A673 (cell line): ENCODE measurements at regions not wholly inside any gene's neighbourhood (a gene's known extent, or its start where the extent isn't known, plus 50 kb on each side); places are given as distances from the start of the nearest gene placed in this dataset.

Experiments used
- BruUV-seq: library from RNA; stranded (reverse); fragments of 400-500 nt; replicated peaks from 2 replicates; lab custom pipeline; 2021; lab: Mats Ljungman, UMichigan
- CTCF ChIA-PET: fragments of 300-600 bp; sonication (Branson Sonifier 250); formaldehyde crosslinking; loops from one replicate; lab custom pipeline; 2022; ENCODE audit warnings: antibody characterized with exemption; lab: Charles Lee
- POLR2A ChIA-PET: fragments of 300-600 bp; sonication (Branson Sonifier 250); formaldehyde crosslinking; loops from one replicate; lab custom pipeline; 2022; ENCODE audit warnings: antibody characterized with exemption; ENCODE audit not compliant: low non-redundant PET; lab: Charles Lee
- DNase-seq: peaks from one replicate; pipeline ENCODE4 v3.0.0-alpha.2; 2015; ENCODE audit warnings: low spot score
- H3K27ac ChIP-seq: fragments of 200-600 bp; sonication (generic); 2 replicates; pipeline ENCODE4 v1.5.1; 2016; ENCODE audit warnings: mixed run types, low read depth, mild to moderate bottlenecking, mixed read lengths, antibody characterized with exemption, low read length; ENCODE audit not compliant: poor library complexity, severe bottlenecking
- H3K27me3 ChIP-seq: fragments of 200-600 bp; sonication (generic); replicated peaks from 2 replicates; pipeline ENCODE4 v1.6.1; 2017; ENCODE audit warnings: mixed run types, low read depth, mild to moderate bottlenecking, mixed read lengths, antibody characterized with exemption, low read length; ENCODE audit not compliant: insufficient read depth, poor library complexity
- H3K36me3 ChIP-seq: fragments of 200-600 bp; sonication (generic); 2 replicates; pipeline ENCODE4 v1.6.1; 2016; ENCODE audit warnings: mixed run types, mild to moderate bottlenecking, mixed read lengths, antibody characterized with exemption, low read length; ENCODE audit not compliant: insufficient read depth, poor library complexity, severe bottlenecking
- H3K4me1 ChIP-seq: fragments of 200-600 bp; sonication (generic); 2 replicates; pipeline ENCODE4 v1.6.1; 2017; ENCODE audit warnings: mixed run types, mild to moderate bottlenecking, mixed read lengths, antibody characterized with exemption, low read length; ENCODE audit not compliant: insufficient read depth, poor library complexity, severe bottlenecking
- H3K4me3 ChIP-seq: fragments of 200-600 bp; sonication (generic); 2 replicates; pipeline ENCODE4 v1.5.1; 2016; ENCODE audit warnings: low read depth, mixed run types, mild to moderate bottlenecking, mixed read lengths, low read length; ENCODE audit not compliant: poor library complexity, severe bottlenecking
- H3K9me3 ChIP-seq: fragments of 200-600 bp; sonication (generic); 2 replicates; pipeline ENCODE4 v1.6.1; 2016; ENCODE audit warnings: mixed run types, low read depth, mild to moderate bottlenecking, mixed read lengths, antibody characterized with exemption, low read length; ENCODE audit not compliant: poor library complexity, severe bottlenecking
- EZH2 ChIP-seq: fragments of 200-600 bp; sonication (generic); IDR thresholded peaks from 2 replicates; pipeline ENCODE4 v1.6.1; 2017; ENCODE audit warnings: borderline replicate concordance, low read depth, mild to moderate bottlenecking, mixed read lengths, antibody characterized with exemption, low read length; ENCODE audit not compliant: poor library complexity, severe bottlenecking
- intact Hi-C: fragments of 100-400 bp; cut with micrococcal nuclease; formaldehyde crosslinking; loops from one replicate; pipeline ENCODE4 v1.10.0; 2022; ENCODE audit not compliant: unreplicated experiment
- TF ChIP-seq, protein P1 (sequence below): fragments of 300-800, 200-600 bp; sonication (generic); conservative IDR thresholded peaks from 2 replicates; pipeline ENCODE4 v1.5.1; 2017; ENCODE audit warnings: low read depth, mild to moderate bottlenecking, antibody characterized with exemption, low read length, moderate library complexity, mixed read lengths

DNA sequence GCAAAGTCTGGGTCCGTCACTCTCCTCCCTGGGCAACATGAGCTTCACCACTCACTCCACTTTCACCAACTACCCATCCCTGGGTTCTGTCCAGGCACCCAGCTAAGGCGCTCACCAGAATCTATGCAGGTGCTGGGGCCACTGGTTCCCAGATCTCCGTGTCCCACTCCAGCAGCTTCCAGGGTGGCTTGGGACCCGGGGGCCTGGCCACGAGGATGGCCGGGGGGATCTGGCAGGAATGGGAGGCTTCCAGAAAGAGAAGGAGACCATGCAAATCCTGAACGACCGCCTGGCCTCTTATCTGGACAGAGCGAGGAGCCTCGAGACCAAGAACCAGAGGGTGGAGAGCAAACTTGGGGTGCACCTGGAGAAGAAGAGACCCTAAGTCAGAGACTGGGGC lies 1611.0 kb upstream of the ACO1 start:
- BruUV-seq: no TSS peak
- intact Hi-C loops: loop anchor here (10.0 kb wide), 2 partner anchors 59 to 939 kb away; no protein-coding TSS in a partner anchor
- Histone ChIP-seq H3K36me3 (no peaks in the 10 kb centered on the region), H3K4me3 (no peak overlapping the region), H3K27ac (no peak overlapping the region), H3K9me3 (peaks cover 5% of the 10 kb centered on the region), H3K4me1 (no peaks in the 10 kb centered on the region), H3K27me3 (no peaks in the 10 kb centered on the region)
- ChIA-PET POLR2A (no interaction called here), CTCF (no interaction called here)
- no peak for TF ChIP-seq EZH2
- TF ChIP-seq, protein P1, sequence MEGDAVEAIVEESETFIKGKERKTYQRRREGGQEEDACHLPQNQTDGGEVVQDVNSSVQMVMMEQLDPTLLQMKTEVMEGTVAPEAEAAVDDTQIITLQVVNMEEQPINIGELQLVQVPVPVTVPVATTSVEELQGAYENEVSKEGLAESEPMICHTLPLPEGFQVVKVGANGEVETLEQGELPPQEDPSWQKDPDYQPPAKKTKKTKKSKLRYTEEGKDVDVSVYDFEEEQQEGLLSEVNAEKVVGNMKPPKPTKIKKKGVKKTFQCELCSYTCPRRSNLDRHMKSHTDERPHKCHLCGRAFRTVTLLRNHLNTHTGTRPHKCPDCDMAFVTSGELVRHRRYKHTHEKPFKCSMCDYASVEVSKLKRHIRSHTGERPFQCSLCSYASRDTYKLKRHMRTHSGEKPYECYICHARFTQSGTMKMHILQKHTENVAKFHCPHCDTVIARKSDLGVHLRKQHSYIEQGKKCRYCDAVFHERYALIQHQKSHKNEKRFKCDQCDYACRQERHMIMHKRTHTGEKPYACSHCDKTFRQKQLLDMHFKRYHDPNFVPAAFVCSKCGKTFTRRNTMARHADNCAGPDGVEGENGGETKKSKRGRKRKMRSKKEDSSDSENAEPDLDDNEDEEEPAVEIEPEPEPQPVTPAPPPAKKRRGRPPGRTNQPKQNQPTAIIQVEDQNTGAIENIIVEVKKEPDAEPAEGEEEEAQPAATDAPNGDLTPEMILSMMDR: no peak
- DNase-seq: no peak

DNA sequence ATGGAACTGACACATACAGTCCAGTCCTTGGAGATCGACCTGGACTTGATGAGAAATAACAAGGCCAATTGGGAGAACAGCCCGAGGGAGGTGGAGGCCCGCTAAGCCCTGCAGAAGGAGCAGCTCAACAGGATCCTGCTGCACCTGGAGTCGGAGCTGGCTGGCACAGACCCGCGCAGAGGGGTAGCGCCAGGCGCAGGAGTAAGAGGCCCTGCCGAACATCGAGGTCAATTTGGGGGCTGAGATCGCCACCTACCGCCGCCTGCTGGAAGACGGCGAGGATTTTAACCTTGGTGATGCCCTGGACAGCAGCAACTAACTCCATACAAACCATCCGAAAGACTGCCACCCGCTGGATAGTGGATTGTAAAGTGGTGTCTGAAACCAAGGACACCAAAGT lies 1610.1 kb upstream of the ACO1 start:
- ChIA-PET POLR2A (no interaction called here), CTCF (no interaction called here)
- H3K36me3 ChIP-seq: no peaks in the 10 kb centered on the region
- H3K27me3 ChIP-seq: no peaks in the 10 kb centered on the region
- H3K4me1 ChIP-seq: no peaks in the 10 kb centered on the region
- H3K27ac ChIP-seq: no peak overlapping the region
- H3K4me3 ChIP-seq: no peak overlapping the region
- DNase-seq: peak; percentile 4
- no TSS peak for BruUV-seq
- H3K9me3 ChIP-seq: peaks cover 5% of the 10 kb centered on the region
- intact Hi-C loops: loop anchor here (10.0 kb wide), 2 partner anchors 60 to 940 kb away; no protein-coding TSS in a partner anchor
- TF ChIP-seq, protein P1: 0 out of 2 replicates have a peak, but pooled peaks have one; percentile 12
- TF ChIP-seq EZH2: no peak

DNA sequence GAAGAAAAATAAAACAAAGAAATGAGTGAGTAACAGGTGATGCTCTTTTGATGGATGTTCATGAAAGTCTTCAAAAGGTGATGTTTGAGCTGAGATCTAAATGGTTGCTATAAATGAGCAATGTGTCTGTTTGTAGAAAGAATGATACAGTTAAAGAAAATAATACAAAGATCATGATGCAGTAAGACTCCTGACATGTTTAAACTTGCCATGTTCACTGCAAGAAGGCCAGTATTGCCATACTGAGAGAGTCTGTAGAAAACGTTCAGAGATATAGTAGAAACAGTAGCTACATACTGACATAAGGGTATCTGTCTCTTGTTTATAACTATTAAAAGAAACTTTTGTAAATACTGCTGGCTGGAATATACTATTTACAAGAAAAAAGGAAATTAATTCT lies 1609.2 kb upstream of the ACO1 start:
- intact Hi-C loops: loop anchor here (10.0 kb wide), 2 partner anchors 60 to 940 kb away; no protein-coding TSS in a partner anchor
- no peaks in the 10 kb centered on the region for H3K4me1 ChIP-seq
- no peak overlapping the region for H3K27ac ChIP-seq
- no TSS peak for BruUV-seq
- peaks cover 5% of the 10 kb centered on the region for H3K9me3 ChIP-seq
- TF ChIP-seq, protein P1: no peak
- TF ChIP-seq EZH2: no peak
- CTCF ChIA-PET: no interaction called here
- no peak overlapping the region for H3K4me3 ChIP-seq
- no peak for DNase-seq
- no peaks in the 10 kb centered on the region for H3K36me3 ChIP-seq
- no peaks in the 10 kb centered on the region for H3K27me3 ChIP-seq
- POLR2A ChIA-PET: no interaction called here
